ENCODE measurements at regions not wholly inside any gene's neighbourhood (a gene's known extent, or its start where the extent isn't known, plus 50 kb on each side); places are given as distances from the start of the nearest gene placed in this dataset.

DNA sequence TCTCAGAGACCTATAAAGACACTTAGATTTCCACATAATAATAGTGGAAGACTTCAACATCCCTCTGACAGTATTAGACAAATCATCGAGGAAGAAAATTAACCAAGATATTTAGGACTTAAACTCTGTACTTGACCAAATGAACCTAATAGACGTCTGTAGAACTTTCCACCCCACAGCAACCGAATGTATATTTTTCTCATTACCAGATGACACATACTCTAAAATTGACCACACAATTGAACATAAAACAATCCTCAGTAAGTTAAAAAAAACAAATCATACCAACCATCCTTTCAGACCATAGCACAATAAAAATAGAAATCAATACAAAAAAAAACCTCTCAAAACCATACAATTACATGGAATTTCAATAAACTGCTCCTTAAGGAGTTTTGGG is 201.0 kb downstream of the POSTN start:
- Histone ChIP-seq H4K20me1 (replicated peaks; ENCODE audit: control insufficient read depth, insufficient read depth, low read length) (no peaks in the 10 kb centered on the region), H3K27me3 (ENCODE audit: control insufficient read depth in 2 of 2, insufficient read depth in 2 of 2, low read length in 2 of 2) (no peaks in the 10 kb centered on the region), H3K4me2 (ENCODE audit: insufficient read depth, low read length) (no peak overlapping the region), H3K4me3 (no peak overlapping the region), H3K9ac (ENCODE audit: insufficient read depth in 1 of 2, low read depth in 2 of 2, low read length in 2 of 2) (no peak overlapping the region), H3K79me2 (ENCODE audit: control insufficient read depth, insufficient read depth, low read length) (no peaks in the 10 kb centered on the region), H3K9me1 (ENCODE audit: control insufficient read depth, insufficient read depth, low read length) (no peaks in the 10 kb centered on the region), H3K9me3 (replicated peaks; ENCODE audit: control insufficient read depth, insufficient read depth, low read depth, low read length) (no peaks in the 10 kb centered on the region), H2AFZ (ENCODE audit: low read depth, low read length) (no peak overlapping the region), H3K4me1 (replicated peaks in 1 of 2; ENCODE audit: control insufficient read depth in 2 of 2, insufficient read depth in 2 of 2, low read length in 2 of 2) (no peaks in the 10 kb centered on the region), H3K27ac (ENCODE audit: extremely low read depth, low read depth, low read length) (no peak overlapping the region), H3K36me3 (ENCODE audit: control insufficient read depth, insufficient read depth, low read length) (no peaks in the 10 kb centered on the region)
- in situ Hi-C loops (cut with MboI) (no loop called here), intact Hi-C loops (cut with micrococcal nuclease) (no loop called here)
- ATAC-seq (no peak), FAIRE-seq (no peak), DNase-seq (ENCODE audit: extremely low read depth in 1 of 4, low spot score in 3 of 4) (no peak)
- TF ChIP-seq ZNF384 (IDR thresholded peaks at IDR 0.05; ENCODE audit: low read depth, low read length) (no peak), SOX6 (IDR thresholded peaks at IDR 0.05) (no peak), SUPT5H (IDR thresholded peaks at IDR 0.05) (no peak), FIP1L1 (IDR thresholded peaks at IDR 0.05; ENCODE audit: low read depth, low read length, poor library complexity, severe bottlenecking) (no peak), FOXM1 (IDR thresholded peaks at IDR 0.05; ENCODE audit: low read depth) (no peak), FOXM1 (CRISPR knock-in tag; IDR thresholded peaks at IDR 0.05; ENCODE audit: low read depth) (no peak), ZNF347 (CRISPR knock-in tag; IDR thresholded peaks at IDR 0.05; ENCODE audit: low read depth) (no peak), NONO (IDR thresholded peaks at IDR 0.05; ENCODE audit: low read depth in 2 of 2, low read length in 1 of 2) (no peak), GABPA (tag; conservative IDR thresholded peaks at IDR 0.05; ENCODE audit: low read depth) (no peak), EP300 (IDR thresholded peaks at IDR 0.05; ENCODE audit: low read length) (no peak), PRMT5 (CRISPR knock-in tag; IDR thresholded peaks at IDR 0.05) (no peak), NBN (IDR thresholded peaks at IDR 0.05; ENCODE audit: low read depth) (no peak), MLX (CRISPR knock-in tag; conservative IDR thresholded peaks at IDR 0.05) (no peak), GABPB2 (CRISPR knock-in tag; conservative IDR thresholded peaks at IDR 0.05) (no peak), SMAD4 (CRISPR knock-in tag; conservative IDR thresholded peaks at IDR 0.05) (no peak), NCOA1 (IDR thresholded peaks at IDR 0.05; ENCODE audit: low read depth) (no peak), BCLAF1 (IDR thresholded peaks at IDR 0.05; ENCODE audit: borderline replicate concordance in 1 of 2, control insufficient read depth in 1 of 2, low read depth in 2 of 2, low read length in 1 of 2) (no peak), TAF1 (IDR thresholded peaks at IDR 0.05; ENCODE audit: control insufficient read depth, extremely low read depth, insufficient read depth, low read length, severe bottlenecking) (no peak), CBFB (CRISPR knock-in tag; IDR thresholded peaks at IDR 0.05) (no peak)
- 0% methylated on average over 3 of the region's 3 CpGs for WGBS (ENCODE audit: insufficient coverage, low coverage, missing lambda C conversion rate)
- CTCF ChIA-PET (ENCODE audit: low intra/inter-chr PET ratio), result no interaction called here
- POLR2A ChIA-PET, result no interaction called here
- no TSS peak for BruUV-seq (replicated peaks)
